HG02642 (cell line): ENCODE measurements at regions not wholly inside any gene's neighbourhood (a gene's known extent, or its start where the extent isn't known, plus 50 kb on each side); places are given as distances from the start of the nearest gene placed in this dataset.

Experiments
- ATAC-seq: cut with Tn5 transposase; IDR thresholded peaks from one replicate; pipeline ENCODE4 v1.9.1; 2021; ENCODE audit warnings: mild to moderate bottlenecking; ENCODE audit not compliant: unreplicated experiment, poor library complexity

DNA sequence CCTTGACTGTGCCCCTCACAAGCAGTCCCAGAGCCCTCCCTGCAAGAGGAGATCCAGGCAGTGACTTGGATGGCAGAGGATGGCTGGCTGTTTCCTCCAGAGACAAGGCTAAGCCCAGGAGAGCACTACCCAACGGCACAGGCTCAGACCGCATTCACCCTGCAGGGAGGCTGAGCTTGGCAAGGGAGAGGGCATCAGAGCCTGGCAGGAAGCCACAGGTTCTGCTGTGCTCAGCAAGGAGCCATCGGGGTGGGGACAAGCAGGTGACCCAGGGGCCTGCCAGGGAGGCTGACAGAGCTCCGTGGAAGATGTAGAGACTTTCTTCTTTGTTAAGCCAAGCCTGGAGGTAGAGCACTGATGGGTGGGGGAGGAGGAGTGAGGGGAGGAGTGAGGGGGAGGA, 159.2 kb upstream of the CST7 start:
- ATAC-seq, result no peak

DNA sequence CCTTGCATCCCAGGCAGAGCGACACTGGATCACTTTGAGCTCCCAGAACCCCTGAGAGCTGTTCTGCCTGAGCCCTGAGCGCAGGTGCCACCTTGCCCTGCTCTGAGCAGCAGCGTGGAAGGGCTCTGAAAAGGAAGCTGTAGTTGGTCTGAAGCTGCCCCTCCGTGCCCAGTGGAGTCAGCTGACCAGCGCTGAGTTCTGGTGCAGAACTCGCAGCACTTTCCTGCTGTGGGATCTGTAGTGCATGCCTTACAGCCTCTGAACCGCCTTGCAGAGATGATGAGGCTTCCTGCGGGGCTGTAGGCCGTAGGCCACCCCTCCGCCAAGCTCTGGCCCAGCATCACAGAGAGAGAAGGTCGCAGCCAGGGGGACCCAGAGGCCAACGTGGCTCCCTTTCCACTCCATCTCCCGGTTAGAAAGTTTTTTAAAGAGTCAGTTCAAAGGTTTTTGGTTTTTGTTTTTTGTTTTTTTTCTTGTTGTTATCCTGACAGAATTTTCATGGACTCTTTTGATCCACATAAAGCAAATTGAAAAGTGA, 158.3 kb upstream of the CST7 start:
- no peak for ATAC-seq

DNA sequence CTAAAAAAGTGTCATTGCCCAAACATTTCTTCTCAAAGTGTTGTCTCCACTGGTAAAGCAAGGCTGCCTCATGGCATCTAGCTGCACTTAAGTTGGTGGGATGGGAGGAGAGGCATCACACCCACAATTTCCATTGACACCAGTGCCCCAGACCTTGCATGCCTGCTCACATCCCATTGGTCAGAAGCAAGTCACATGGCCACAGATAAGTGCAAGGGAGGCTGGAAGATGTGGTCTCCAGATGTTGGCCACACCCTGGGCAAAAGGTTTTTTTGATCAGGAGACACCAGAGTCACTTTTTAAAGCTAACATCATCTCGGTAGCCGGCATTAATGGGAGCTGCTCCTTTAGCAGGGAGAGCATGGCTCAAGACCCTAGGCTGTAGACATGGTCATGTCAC, 157.1 kb upstream of the CST7 start:
- ATAC-seq, result no peak

DNA sequence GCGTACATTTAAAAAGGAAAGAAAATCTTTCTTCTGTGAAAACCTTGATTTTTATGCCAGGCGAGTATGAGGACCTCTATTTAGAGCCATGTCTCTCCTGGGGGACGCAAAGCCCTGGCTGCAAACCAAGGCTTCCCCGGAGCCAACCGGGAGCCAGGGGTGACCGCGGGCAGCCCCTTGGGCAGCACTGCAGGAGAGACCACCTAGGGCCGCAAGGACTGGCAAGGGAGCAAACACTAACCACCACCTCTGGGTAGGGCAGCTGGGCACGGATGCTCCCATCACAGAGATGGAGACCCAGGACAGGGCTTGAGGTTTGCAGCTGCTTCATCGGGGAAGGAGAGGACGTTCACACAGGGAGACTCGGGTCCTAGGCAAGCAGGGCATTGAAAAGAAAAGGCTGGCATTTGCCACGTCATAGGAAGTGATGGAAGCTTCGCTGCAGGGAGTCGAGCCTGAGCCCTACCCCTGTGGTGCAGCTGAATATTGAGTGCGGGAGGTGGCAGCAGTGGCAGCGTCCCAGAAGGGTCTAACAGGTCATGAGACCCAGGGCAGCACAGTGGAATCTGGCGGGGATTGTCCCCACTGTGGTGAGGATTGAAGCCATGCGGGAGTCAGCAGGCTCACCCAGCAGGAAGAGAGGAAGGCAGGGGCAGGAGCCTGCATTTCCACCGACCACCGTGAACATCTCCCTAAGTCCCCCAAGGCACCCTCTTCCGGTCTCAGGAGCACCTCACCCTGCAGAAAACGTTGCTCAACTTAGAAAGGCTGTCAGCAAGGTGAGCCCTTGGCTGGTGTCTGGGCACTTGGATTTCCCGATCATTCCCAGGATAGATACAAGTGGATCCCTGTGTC, 156.2 kb upstream of the CST7 start:
- ATAC-seq, result no peak

DNA sequence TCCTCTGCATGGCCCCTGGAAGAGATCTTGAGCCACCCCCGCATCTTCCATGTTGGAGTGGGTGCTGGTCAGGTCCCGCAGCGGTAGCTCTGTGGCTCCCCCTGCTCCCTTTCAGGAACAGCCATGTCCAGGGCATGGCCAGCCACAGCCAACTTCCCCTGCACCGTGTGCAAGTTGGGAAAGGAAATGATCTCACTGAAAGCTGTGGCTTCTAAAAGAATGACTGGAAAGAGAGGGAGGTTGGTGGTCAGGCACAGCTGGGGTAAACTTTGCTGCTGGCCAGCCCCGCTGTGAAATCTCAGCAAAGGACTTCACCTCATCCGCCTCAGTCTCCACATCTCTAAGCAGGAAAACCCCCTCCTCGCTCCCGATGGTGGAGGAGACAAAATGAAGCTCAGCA, 153.6 kb upstream of the CST7 start:
- ATAC-seq, result no peak

DNA sequence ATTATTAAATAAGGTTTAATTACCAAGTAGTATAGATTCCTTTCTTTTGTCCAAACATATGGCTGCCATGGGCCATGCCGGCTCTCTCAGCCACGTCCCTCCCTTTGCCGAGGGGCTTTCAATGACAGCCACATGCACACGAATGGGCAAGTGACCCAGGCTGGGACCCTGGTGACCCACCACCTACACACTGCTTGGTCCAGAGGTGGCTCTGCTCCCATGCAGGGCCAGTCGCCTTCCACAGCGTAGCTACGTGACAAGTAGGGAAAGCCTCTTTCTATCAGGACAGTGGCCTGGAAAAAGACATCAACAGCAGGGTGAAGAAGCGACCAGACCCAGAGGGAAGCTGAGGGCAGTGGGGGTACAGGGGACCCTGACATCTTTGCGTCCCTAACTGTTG, 152.8 kb upstream of the CST7 start:
- no peak for ATAC-seq

DNA sequence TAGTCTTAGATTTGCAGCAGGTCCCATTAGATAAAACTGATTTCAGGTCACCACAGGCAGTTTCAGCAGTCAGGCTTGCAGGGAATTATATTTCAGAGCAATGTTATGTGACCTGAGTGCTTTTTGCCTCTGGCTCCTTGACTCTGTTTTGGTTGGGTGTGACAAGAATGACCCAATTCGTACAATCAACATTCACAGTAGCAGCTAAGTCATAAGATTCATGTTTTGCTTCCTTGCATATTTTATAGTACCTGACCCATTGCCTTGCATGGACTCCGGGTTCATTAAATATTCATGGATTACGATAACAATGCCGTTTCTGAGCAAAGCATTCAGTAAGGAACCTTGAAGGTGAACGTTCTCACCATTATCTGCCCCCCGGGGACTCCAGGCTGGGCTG, 152.0 kb upstream of the CST7 start:
- ATAC-seq, result no peak

DNA sequence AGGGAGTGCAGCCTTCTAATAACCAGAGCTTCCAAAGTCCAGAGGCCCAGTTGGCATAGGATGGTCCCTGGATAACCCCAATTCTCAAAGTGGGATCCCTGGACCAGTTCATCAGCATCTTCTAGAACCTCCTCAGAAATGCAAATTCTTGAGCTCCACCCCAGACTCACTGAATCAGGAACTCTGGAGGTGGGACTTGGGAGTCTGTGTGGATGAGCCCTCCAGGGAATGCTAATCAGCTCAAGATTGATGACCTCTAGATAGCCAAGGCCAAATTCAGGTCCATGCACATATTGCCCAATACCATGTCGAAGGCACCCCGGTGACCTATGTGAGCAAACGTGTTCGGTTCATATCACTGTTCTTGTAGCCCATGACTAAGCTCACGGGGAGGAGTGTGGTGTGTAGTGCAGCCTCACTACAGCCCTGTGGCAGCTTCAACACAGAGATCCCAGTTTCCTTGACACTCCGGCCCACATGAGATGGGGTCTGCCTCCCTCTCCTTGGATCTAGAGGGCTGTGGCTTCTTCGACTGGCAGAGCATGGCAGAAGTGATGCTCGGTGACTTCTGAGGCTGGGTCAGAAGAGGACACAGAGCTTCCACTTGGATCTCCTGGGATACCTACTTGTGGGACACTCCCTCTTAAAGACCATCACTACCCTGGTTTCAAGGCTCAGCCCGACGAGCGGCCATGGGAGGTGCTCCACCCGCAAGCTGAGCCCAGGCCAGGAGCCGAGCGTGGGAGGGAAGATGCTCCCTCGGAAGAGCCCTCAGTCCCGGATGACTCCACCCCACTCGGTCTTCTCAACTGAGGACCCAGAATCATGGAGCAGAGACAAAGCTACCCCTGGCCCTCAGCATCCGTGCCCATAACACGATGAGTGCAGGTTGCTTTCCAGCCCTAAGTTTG, 151.1 kb upstream of the CST7 start:
- no peak for ATAC-seq

DNA sequence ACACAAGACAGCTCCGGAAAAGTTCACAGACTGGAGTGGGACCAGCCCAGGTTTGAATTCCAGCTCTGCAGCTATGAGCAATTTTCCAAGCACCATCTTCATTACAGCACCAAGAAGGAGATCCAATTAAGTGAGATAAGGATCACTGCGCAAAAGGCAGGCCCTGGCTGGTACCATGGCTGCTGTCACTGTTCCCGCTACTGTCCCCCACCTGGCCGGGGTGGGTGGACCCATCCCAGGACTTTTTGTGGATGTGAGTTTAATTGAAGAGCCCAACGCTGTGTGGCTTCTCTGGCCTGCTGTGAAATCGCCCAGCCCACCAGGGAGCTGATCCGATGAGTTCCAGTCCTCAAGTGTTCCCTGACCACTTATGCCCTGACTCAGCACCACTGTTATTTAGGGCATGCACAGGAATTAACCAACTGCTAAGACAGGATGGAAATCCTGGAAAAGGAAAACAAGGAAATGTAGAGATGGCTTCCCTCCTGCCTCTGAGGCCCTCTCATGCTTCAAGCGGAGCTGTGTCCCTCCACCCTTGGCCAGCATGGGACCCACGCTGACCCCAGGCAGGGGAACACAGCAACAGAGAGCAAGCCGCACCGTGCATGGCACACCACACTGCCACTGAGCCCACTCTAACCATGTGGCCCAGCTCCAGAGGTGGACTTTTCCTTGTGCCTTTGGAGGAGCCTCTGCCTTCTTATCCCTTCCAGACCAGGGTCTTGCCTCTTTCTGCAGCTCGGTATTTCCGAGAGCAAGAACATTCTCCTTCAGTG, 150.0 kb upstream of the CST7 start:
- no peak for ATAC-seq

DNA sequence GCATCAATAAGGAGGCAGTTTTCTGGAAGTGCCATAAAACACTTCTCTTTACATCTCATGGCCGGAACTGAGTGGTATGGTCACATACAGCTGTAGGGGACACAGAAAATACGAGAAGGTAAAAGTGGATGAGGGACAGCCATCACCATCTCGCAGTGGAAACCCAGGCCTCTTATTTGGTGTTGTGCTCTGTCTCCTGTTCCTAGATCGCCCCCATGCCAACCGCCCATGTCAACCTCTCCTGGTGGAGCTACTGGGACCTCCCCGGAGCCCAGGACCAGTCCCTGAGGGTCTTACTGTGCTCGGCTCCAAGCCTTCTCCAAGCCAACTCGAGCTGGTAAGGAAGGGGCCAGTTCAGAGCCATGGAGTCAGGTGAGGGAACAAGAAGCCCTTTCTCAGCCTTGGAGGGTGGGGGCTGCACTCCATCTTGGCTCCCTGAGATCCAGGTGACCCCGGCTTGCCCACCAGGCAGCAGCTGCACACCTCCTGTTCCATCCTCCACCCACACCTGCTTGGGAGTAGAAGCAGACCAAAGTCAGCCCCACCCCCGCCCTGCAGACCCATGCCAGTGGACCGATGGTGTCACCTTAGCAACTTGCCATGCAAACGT, 149.0 kb upstream of the CST7 start:
- ATAC-seq, result no peak

DNA sequence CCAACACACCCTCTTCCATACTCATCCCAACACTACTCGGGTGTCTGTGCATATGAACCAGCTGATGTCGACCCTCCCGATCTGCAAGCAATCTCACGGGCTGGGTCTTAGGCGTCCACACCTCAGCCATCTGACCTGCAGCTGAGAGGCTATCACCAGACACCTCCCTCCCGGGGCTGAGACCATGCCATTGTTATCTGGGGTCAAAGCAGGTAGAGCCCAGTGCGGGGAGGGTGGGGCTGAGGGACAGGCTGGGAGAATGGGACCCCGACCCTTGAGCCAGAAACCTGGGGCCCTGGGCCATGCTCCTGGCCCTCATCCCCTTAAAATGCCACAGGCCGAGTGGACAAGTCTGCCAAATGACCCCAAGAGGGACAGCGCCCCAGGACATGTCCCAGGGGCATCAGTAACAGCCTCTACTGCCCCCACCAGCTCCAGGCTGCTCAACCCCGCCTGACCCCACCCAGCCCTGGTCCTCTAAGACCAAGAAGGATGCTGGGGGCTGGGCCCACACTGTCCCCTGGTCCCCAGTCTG, 146.7 kb upstream of the CST7 start:
- ATAC-seq, result no peak

DNA sequence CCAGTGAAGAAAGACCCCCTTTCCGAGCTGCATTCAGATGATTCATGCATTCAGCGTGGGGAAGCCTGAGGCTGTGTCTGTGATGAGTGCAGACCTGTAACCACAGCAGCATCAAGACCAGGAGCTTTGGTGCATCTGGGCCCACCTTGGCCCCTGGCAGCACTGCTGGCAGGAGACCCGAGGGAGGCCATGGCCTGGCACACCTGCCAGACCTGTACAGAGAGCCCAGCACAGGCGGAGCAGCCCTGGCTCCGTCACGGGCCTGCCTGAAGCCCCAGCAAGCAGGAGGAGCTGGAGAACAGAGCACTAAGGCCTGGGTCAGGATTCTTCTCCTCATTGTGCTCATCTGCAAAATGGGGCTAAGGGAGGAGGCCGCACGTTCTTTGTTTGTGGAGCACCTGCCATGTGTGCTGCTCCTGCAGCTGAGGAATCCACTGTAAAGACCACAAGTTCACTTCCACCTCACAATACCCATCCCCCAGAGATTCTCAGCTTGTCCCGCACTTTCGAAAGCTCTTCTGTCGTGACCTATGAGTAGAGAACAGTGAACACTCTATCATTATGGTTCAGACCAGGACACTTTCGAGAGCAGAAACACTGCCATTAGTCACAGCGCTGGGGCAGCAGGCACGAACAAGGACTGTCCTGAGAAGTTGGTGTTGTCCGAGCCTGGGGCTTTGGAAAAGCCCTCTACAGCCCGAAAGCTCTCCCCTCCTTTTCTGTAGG, 144.4 kb upstream of the CST7 start:
- ATAC-seq, result no peak

DNA sequence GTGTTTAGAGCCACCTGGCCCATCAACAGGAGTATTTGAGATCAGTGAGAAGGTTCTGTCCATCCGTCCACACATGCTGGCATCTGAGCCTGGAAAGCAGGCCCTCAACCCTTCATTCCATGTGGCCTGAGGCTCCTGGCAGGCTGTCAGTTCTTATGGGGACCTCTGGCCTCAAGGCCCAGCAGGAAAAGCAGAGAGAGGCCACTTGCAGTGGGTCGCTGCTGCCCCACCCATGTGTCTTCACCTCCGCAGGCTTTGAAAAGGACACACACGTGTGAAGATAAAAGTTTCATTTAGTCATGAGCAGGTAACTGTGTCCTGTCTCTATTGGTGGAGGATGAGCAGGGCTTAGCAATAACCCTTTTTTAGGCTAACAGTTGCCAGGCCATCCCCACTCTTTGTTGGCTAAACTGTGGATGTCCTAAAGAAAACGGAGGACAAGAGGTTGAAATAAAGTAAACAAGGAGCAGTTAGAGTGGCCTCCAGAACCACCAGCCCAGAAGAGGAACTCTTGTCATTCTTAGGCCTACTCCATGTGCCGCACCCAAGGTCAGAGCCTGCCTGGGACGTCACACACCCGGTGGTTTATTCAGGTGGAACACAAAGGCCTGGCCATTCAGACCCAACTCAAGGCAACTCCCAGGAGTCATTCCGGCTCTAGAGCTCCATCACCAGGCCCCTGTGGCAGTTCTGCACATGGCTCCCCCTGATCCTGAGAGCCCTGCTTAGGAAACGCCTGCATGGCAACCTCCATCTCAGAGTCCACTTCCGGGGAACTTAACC, 143.4 kb upstream of the CST7 start:
- no peak for ATAC-seq

DNA sequence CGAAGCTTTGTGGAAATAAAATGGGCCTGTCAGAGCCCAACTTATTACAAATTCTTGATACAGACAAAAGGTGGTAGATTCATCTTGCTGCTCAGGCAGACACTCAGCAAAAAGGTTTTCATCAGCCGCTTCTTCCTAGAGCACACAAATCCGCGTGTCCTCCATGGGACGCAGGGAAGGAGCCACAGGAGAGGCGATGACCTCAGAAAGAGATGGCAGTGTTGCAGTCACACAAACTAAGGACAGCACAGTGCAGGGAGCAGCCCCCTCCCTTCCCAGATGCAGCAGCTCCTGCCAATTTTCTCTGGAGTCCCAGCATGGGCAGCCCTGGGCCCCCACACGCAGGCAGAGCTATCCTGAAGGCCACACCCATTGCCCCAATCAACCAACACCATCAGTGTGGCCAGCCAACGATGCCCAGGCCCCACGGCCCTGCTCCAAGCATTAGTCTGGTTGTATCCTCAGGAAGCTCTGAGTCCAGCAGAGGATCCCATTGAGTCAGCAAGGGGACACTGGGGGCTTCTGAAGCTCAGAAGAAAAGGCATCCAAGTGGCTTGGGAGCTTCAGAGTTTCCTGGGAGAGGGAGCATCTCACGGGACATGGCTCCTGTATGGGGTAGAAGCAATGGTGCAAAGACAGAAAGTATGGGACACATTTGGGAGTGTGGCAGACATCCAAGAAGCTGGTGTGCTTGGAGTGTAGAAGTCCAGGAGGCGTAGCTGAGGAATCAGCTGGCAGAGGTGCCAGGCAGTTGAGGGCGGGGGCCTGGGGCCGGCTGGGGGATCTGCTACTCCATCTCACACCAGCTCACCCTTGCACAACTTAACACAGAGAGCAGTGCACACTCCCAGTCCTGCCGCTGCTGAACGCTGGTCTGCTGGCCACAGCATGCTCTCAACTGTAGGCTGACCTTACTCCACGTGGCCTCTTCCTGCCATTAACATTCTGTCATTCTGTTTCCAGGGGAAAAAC, 142.1 kb upstream of the CST7 start:
- ATAC-seq, result no peak

DNA sequence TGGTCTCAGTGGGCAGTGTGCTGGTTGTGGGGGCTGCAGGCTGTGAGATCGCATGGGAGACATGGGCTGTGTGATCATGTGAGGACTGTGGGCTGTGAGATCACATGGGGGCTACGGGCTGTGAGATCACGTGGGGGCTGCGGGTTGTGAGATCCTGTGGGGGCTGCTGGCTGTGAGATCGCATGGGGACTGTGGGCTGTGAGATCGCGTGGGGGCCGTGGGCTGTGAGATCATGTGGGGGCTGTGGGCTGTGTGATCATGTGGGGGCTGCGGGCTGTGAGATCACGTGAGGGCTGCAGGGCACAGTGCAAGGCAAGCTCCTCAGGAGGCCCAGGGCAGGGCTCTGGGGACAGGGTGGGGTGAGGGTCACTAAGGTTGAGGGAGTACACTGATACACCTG, 140.5 kb upstream of the CST7 start:
- ATAC-seq, result no peak

DNA sequence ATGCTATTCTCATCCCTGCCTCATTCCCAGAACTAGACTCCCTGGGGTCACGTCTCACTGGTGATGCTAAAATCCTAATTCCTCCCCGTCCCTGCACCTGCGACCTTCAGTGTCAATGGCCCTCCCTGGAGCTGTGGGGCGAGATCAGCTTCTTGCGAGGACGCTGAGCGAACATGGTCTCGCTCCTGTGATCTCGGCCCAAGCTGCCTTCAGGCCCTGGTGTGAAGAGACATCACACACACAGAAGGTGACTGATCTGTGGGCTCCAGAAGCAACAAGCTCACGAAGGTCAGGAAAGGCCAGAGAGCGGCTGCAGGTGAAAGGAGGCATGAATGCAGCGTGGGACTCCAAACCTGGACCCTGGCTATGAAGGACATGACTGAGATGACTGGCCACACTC, 139.5 kb upstream of the CST7 start:
- no peak for ATAC-seq

DNA sequence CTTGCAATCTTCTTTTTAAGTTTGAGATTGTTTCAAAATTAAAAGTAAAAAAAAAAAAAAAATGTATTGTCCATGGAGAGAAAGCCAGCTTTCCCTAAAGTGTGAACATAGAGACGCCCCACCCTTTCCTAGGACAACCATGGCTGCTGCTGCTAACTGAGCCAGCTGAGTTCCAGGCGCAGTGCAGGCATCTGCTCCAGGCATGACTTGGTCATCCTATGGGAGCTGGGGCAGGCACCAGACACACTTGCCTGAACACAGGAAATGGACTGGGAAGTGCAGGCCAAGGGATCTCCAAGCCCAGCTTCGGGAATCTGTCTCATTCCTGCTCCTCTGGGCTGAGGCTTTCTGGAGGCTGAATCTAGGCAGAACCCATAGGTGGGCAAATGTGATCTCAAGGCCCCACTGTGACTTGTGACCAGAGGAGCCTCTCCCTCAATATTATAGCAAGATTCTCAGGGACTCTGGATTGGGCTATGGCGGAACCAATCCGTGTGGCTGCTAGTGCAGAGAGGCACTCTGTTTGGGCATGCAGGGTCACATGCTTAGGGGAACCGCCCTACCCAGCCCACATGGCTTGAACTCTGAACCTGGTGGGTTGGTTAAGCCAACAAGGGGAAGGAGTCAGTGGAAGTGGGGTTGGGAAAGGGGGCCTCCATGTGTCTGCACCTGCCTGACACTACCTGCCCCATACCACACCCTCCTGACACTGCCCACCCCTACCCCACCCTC, 138.2 kb upstream of the CST7 start:
- no peak for ATAC-seq
